Psoas muscle (tissue), 7 donors: ENCODE measurements at regions not wholly inside any gene's neighbourhood (a gene's known extent, or its start where the extent isn't known, plus 50 kb on each side); places are given as distances from the start of the nearest gene placed in this dataset.

ENCODE experiments used
- ATAC-seq, 4 donors: fragments of 200-7000 bp; cut with Tn5 transposase; one replicate each; pipeline ENCODE4 v1.9.1; 2020; ENCODE audit warnings: moderate library complexity in 3 of 4, mild to moderate bottlenecking in 2 of 4
- DNase-seq, 2 donors: peaks; one replicate each; pipeline ENCODE4 v3.0.0-alpha.2; 2020
- H3K27ac ChIP-seq: fragments of 200-600 bp; one replicate; pipeline ENCODE4 v1.8.0; 2022
- H3K27me3 ChIP-seq, 3 donors: fragments of 200-600 bp in 1 of 3; one replicate each; pipeline versions ENCODE4 v1.6.1 to v1.8.0; 2013 to 2022; ENCODE audit warnings: low read length in 2 of 3, mild to moderate bottlenecking in 2 of 3, moderate library complexity in 1 of 3; ENCODE audit not compliant: insufficient read depth in 3 of 3
- H3K36me3 ChIP-seq, 2 donors: fragments of 200-600 bp in 1 of 2; one replicate each; pipeline versions ENCODE4 v1.6.1 to v1.8.0; 2013 to 2022; ENCODE audit warnings: low read depth in 1 of 2, mild to moderate bottlenecking in 1 of 2, moderate library complexity in 1 of 2; ENCODE audit not compliant: insufficient read depth in 1 of 2
- H3K4me1 ChIP-seq: fragments of 200-600 bp; one replicate; pipeline ENCODE4 v1.8.0; 2022
- H3K4me3 ChIP-seq: fragments of 200-600 bp; one replicate; pipeline ENCODE4 v1.8.0; 2022; ENCODE audit warnings: mild to moderate bottlenecking
- H3K9me3 ChIP-seq: fragments of 200-600 bp; one replicate; pipeline ENCODE4 v1.8.0; 2022
- CTCF ChIP-seq: fragments of 200-600 bp; IDR thresholded peaks from one replicate; pipeline ENCODE4 v1.8.0; 2022; ENCODE audit warnings: antibody characterized with exemption
- WGBS, 3 donors: extraction: QIAGEN DNeasy Blood & Tissue Kit; methylation state at CpG; one replicate each; pipeline versions ENCODE4 v1.1.6 to v1.1.7; 2013; 5-methylcytosine and 5-hydroxymethylcytosine counted together
- intact Hi-C, 2 donors: fragments of 100-400 bp; cut with DNase I; formaldehyde crosslinking; loops; one replicate each; pipeline versions ENCODE4 v1.11.0 to v1.14.2; 2022
- donor health status: healthy with polysubstance abuse.
- donor health status: DM: no; HTN: no; CAD: no; lungs with moderate emphysema.
- donor health status: Bipolar disorder and iron deficiency.
- donor health status: healthy.
- donor health status: DM: yes; HTN: yes; CAD: no.
- donor health status: DM: no; HTN: no; CAD: no.
- donor health status: DM: yes; HTN: yes; CAD: no.

GRCh38 chr13:68998056-68998455 lies 1109.6 kb upstream of the ATXN8OS start:
- Histone ChIP-seq H3K4me1 (no peaks in the 10 kb centered on the region), H3K9me3 (peaks cover 7% of the 10 kb centered on the region), H3K27me3 (no peaks in the 10 kb centered on the region), H3K36me3 (no peaks in the 10 kb centered on the region), H3K27ac (no peak overlapping the region), H3K4me3 (no peak overlapping the region)
- DNase-seq (no peak), ATAC-seq (no peak)
- TF ChIP-seq CTCF, result no peak
- WGBS, 3 donors, result 37 to 70% (median 48%) methylated on average over 1 of the region's 1 CpG
- intact Hi-C loops, result no loop called here

GRCh38 chr13:68996668-68997025 lies 1111.0 kb upstream of the ATXN8OS start:
- Histone ChIP-seq H3K27ac (no peak overlapping the region), H3K9me3 (peaks cover 7% of the 10 kb centered on the region), H3K27me3 (no peaks in the 10 kb centered on the region), H3K36me3 (no peaks in the 10 kb centered on the region), H3K4me3 (no peak overlapping the region), H3K4me1 (no peaks in the 10 kb centered on the region)
- intact Hi-C loops, result no loop called here
- ATAC-seq, result no peak
- DNase-seq, result no peak
- no peak for TF ChIP-seq CTCF

GRCh38 chr13:68995972-68996667 lies 1111.5 kb upstream of the ATXN8OS start:
- TF ChIP-seq CTCF, result no peak
- no peak for DNase-seq
- intact Hi-C loops, result no loop called here
- H3K4me3 ChIP-seq, result no peak overlapping the region
- no peak for ATAC-seq
- no peaks in the 10 kb centered on the region for H3K36me3 ChIP-seq
- no peaks in the 10 kb centered on the region for H3K4me1 ChIP-seq
- no peak overlapping the region for H3K27ac ChIP-seq
- no peaks in the 10 kb centered on the region for H3K27me3 ChIP-seq
- 61 to 67% (median 64%) methylated on average over 3 of the region's 3 CpGs for WGBS, 3 donors
- peaks cover 3% of the 10 kb centered on the region for H3K9me3 ChIP-seq

GRCh38 chr13:68993154-68993553 lies 1114.5 kb upstream of the ATXN8OS start:
- WGBS, 3 donors, result 90 to 92% (median 90%) methylated on average over 3 of the region's 3 CpGs
- DNase-seq (no peak), ATAC-seq (no peak)
- no peaks in the 10 kb centered on the region for H3K4me1 ChIP-seq
- no peaks in the 10 kb centered on the region for H3K27me3 ChIP-seq
- H3K36me3 ChIP-seq, result no peaks in the 10 kb centered on the region
- no peak overlapping the region for H3K4me3 ChIP-seq
- no peaks in the 10 kb centered on the region for H3K9me3 ChIP-seq
- intact Hi-C loops, result no loop called here
- no peak overlapping the region for H3K27ac ChIP-seq
- no peak for TF ChIP-seq CTCF

GRCh38 chr13:68988176-68988575 lies 1119.5 kb upstream of the ATXN8OS start:
- no peak overlapping the region for H3K27ac ChIP-seq
- H3K36me3 ChIP-seq, result no peaks in the 10 kb centered on the region
- H3K27me3 ChIP-seq, result no peaks in the 10 kb centered on the region
- 87 to 91% (median 87%) methylated on average over 11 of the region's 11 CpGs for WGBS, 3 donors
- no peak for TF ChIP-seq CTCF
- H3K9me3 ChIP-seq, result no peaks in the 10 kb centered on the region
- DNase-seq, result no peak
- H3K4me3 ChIP-seq, result no peak overlapping the region
- no peak for ATAC-seq
- intact Hi-C loops, result no loop called here
- H3K4me1 ChIP-seq, result no peaks in the 10 kb centered on the region
